Loucy (cell line): ENCODE measurements at regions not wholly inside any gene's neighbourhood (a gene's known extent, or its start where the extent isn't known, plus 50 kb on each side); places are given as distances from the start of the nearest gene placed in this dataset.

Experiments used
- CTCF ChIP-seq: fragments of 200-600 bp; sonication (generic); conservative IDR thresholded peaks from 2 replicates; pipeline ENCODE4 v1.5.1; 2014; ENCODE audit warnings: mild to moderate bottlenecking, antibody characterized with exemption, low read length
- EZH2phosphoT487 ChIP-seq: fragments of 200-600 bp; IDR thresholded peaks from 2 replicates; pipeline ENCODE4 v1.6.1; 2018; ENCODE audit warnings: antibody characterized with exemption, mild to moderate bottlenecking, moderate library complexity, borderline replicate concordance

GRCh38 chr13:106089261-106089980 lies 446.0 kb downstream of the EFNB2 start:
- no peak for TF ChIP-seq CTCF
- no peak for TF ChIP-seq EZH2phosphoT487
